ENCODE measurements at regions not wholly inside any gene's neighbourhood (a gene's known extent, or its start where the extent isn't known, plus 50 kb on each side); places are given as distances from the start of the nearest gene placed in this dataset.

DNA sequence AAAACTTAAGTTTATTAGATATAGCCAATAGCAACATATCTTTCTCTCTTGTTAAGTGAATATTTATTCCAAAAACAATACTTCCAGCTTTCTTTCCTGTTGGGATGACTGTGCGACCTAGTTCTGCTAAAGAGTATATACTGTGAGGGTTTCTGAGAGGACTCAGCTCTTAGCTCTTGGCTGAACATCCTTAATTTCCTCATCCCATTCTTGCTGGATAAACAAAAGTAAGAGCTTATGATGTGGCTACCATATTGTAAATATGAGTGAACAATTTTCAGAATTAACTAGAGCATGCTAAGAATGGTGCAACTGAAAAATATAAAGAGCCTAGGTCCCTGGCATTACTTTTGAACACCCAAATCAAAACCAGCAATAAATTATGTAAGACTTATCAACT, 279.5 kb upstream of the GNAI1 start:
- H3K36me3 ChIP-seq (ENCODE audit: control insufficient read depth, low read length), result no peaks in the 10 kb centered on the region
- H3F3A ChIP-seq (ENCODE audit: control insufficient read depth, insufficient read depth), result no peaks in the 10 kb centered on the region
- no peak overlapping the region for H3K4me3 ChIP-seq (ENCODE audit: low read length)
- no peaks in the 10 kb centered on the region for H3K27me3 ChIP-seq (ENCODE audit: control insufficient read depth, low read length)
- H3K9me3 ChIP-seq (ENCODE audit: control insufficient read depth, insufficient read depth, low read length), result no peaks in the 10 kb centered on the region
- no peak overlapping the region for H3K27ac ChIP-seq (ENCODE audit: low read depth, low read length)
- no peak for TF ChIP-seq EZH2phosphoT487 (IDR thresholded peaks at IDR 0.05; ENCODE audit: borderline replicate concordance, low read length)
- TF ChIP-seq, protein P1, sequence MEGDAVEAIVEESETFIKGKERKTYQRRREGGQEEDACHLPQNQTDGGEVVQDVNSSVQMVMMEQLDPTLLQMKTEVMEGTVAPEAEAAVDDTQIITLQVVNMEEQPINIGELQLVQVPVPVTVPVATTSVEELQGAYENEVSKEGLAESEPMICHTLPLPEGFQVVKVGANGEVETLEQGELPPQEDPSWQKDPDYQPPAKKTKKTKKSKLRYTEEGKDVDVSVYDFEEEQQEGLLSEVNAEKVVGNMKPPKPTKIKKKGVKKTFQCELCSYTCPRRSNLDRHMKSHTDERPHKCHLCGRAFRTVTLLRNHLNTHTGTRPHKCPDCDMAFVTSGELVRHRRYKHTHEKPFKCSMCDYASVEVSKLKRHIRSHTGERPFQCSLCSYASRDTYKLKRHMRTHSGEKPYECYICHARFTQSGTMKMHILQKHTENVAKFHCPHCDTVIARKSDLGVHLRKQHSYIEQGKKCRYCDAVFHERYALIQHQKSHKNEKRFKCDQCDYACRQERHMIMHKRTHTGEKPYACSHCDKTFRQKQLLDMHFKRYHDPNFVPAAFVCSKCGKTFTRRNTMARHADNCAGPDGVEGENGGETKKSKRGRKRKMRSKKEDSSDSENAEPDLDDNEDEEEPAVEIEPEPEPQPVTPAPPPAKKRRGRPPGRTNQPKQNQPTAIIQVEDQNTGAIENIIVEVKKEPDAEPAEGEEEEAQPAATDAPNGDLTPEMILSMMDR (IDR thresholded peaks at IDR 0.05; ENCODE audit: low read depth, low read length, poor library complexity, severe bottlenecking), result no peak
- no peaks in the 10 kb centered on the region for H3K9me2 ChIP-seq (replicated peaks; ENCODE audit: control insufficient read depth, low read length)
- H4K20me1 ChIP-seq (ENCODE audit: control insufficient read depth, insufficient read depth, low read depth, low read length), result no peaks in the 10 kb centered on the region
- no peak overlapping the region for H3K4me2 ChIP-seq (ENCODE audit: low read length)
- no peaks in the 10 kb centered on the region for H3K79me2 ChIP-seq (ENCODE audit: control insufficient read depth, low read length)
- no peaks in the 10 kb centered on the region for H3K4me1 ChIP-seq (ENCODE audit: control insufficient read depth, low read length)

DNA sequence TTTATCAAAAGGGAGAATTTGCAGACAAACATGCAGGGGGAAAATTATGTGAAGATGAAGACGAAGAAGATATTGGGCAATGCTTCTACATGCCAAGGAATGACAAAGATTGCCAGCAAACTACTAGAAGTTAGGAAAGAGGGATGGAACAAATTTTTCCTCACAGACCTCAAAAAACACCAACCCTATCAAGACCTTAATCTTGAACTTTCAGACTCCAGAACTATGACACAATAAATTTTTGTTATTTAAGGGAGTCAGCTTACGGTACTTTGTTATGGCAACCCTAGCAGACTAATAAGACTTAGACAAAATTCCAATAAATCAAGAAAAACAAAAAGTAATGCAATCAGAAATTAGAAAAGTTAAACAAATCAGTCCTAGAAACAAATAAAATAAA, 280.0 kb upstream of the GNAI1 start:
- Histone ChIP-seq H3K4me3 (ENCODE audit: low read length) (no peak overlapping the region), H3K27me3 (ENCODE audit: control insufficient read depth, low read length) (no peaks in the 10 kb centered on the region), H3K4me2 (ENCODE audit: low read length) (no peak overlapping the region), H3K36me3 (ENCODE audit: control insufficient read depth, low read length) (no peaks in the 10 kb centered on the region), H3K9me3 (ENCODE audit: control insufficient read depth, insufficient read depth, low read length) (no peaks in the 10 kb centered on the region), H3F3A (ENCODE audit: control insufficient read depth, insufficient read depth) (no peaks in the 10 kb centered on the region), H3K79me2 (ENCODE audit: control insufficient read depth, low read length) (no peaks in the 10 kb centered on the region), H3K4me1 (ENCODE audit: control insufficient read depth, low read length) (no peaks in the 10 kb centered on the region), H3K27ac (ENCODE audit: low read depth, low read length) (no peak overlapping the region), H3K9me2 (replicated peaks; ENCODE audit: control insufficient read depth, low read length) (no peaks in the 10 kb centered on the region), H4K20me1 (ENCODE audit: control insufficient read depth, insufficient read depth, low read depth, low read length) (no peaks in the 10 kb centered on the region)
- TF ChIP-seq, protein P1 (IDR thresholded peaks at IDR 0.05; ENCODE audit: low read depth, low read length, poor library complexity, severe bottlenecking), result no peak
- no peak for TF ChIP-seq EZH2phosphoT487 (IDR thresholded peaks at IDR 0.05; ENCODE audit: borderline replicate concordance, low read length)

DNA sequence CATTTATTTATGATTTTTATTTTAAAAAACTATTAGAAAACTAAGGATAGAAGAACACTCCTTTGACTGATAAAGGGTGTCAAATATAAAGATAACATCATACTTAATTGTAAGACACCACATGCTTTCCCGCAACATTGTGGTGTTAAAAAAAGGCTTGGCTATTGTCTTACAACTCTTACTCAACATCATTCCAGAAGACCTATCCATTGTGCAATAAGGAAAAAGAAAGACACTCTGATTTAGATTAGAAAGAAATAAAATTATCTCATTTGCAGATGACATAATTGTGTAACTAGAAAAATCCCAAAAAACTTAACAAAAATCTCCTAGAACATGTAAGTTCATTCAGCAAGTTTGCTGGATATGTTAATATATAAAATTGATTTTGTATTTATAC, 296.7 kb upstream of the GNAI1 start:
- Histone ChIP-seq H3K79me2 (ENCODE audit: control insufficient read depth, low read length) (no peaks in the 10 kb centered on the region), H3K9me2 (replicated peaks; ENCODE audit: control insufficient read depth, low read length) (no peaks in the 10 kb centered on the region), H3K9me3 (ENCODE audit: control insufficient read depth, insufficient read depth, low read length) (no peaks in the 10 kb centered on the region), H3K36me3 (ENCODE audit: control insufficient read depth, low read length) (no peaks in the 10 kb centered on the region), H3K27ac (ENCODE audit: low read depth, low read length) (no peak overlapping the region), H3K4me1 (ENCODE audit: control insufficient read depth, low read length) (no peaks in the 10 kb centered on the region), H3K4me3 (ENCODE audit: low read length) (no peak overlapping the region), H3K27me3 (ENCODE audit: control insufficient read depth, low read length) (no peaks in the 10 kb centered on the region), H4K20me1 (ENCODE audit: control insufficient read depth, insufficient read depth, low read depth, low read length) (no peaks in the 10 kb centered on the region), H3F3A (ENCODE audit: control insufficient read depth, insufficient read depth) (no peaks in the 10 kb centered on the region), H3K4me2 (ENCODE audit: low read length) (no peak overlapping the region)
- TF ChIP-seq, protein P1 (IDR thresholded peaks at IDR 0.05; ENCODE audit: low read depth, low read length, poor library complexity, severe bottlenecking), result no peak
- TF ChIP-seq EZH2phosphoT487 (IDR thresholded peaks at IDR 0.05; ENCODE audit: borderline replicate concordance, low read length), result no peak

DNA sequence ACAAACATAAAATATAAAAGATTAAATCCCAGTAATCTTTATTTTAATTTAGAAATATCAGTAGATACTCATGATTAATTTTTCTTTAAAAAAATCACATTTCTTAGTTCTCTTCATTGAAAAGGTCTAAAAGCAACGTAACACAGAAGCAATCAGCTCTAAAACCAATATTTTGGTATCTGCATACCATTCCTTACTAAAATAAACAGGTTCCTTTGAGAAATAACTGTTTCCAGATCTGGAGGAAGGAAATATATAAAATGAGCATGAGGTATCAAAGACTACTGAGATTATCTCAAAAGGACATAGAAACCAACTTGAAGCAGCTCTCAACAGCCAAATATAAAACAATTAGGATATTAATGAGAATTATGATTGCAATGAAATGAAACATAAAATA, 301.0 kb upstream of the GNAI1 start:
- Histone ChIP-seq H3K79me2 (ENCODE audit: control insufficient read depth, low read length) (no peaks in the 10 kb centered on the region), H3K27ac (ENCODE audit: low read depth, low read length) (no peak overlapping the region), H3K4me3 (ENCODE audit: low read length) (no peak overlapping the region), H3F3A (ENCODE audit: control insufficient read depth, insufficient read depth) (no peaks in the 10 kb centered on the region), H3K27me3 (ENCODE audit: control insufficient read depth, low read length) (no peaks in the 10 kb centered on the region), H3K9me3 (ENCODE audit: control insufficient read depth, insufficient read depth, low read length) (no peaks in the 10 kb centered on the region), H3K4me2 (ENCODE audit: low read length) (no peak overlapping the region), H3K36me3 (ENCODE audit: control insufficient read depth, low read length) (no peaks in the 10 kb centered on the region), H4K20me1 (ENCODE audit: control insufficient read depth, insufficient read depth, low read depth, low read length) (no peaks in the 10 kb centered on the region), H3K4me1 (ENCODE audit: control insufficient read depth, low read length) (no peaks in the 10 kb centered on the region), H3K9me2 (replicated peaks; ENCODE audit: control insufficient read depth, low read length) (no peaks in the 10 kb centered on the region)
- TF ChIP-seq, protein P1 (IDR thresholded peaks at IDR 0.05; ENCODE audit: low read depth, low read length, poor library complexity, severe bottlenecking), result no peak
- TF ChIP-seq EZH2phosphoT487 (IDR thresholded peaks at IDR 0.05; ENCODE audit: borderline replicate concordance, low read length), result no peak
